ENCODE measurements at regions not wholly inside any gene's neighbourhood (a gene's known extent, or its start where the extent isn't known, plus 50 kb on each side); places are given as distances from the start of the nearest gene placed in this dataset.

DNA sequence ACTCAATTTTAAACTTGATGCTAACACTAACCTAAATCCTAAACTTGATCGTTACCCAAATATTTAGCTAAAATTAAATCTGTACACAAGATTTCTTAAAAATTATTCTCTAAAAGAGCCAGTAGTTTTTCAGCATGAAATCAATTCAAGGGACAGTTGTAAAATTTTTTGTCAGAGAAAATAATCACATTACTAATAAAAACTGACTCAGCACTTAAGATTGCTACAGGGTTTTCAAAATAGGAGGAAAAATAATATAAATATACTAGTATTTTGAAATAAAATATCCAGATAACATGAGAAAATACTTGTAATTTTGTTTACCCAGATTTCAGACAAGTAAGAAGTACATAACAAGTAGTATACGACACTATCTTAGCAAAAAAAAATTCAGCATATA lies 1268.1 kb upstream of the USP15 start:
- TF ChIP-seq POLR2A (IDR thresholded peaks at IDR 0.05) (no peak), CTCF (IDR thresholded peaks at IDR 0.05) (no peak)

Measured in adrenal gland (tissue), 5 donors.